ENCODE measurements at regions not wholly inside any gene's neighbourhood (a gene's known extent, or its start where the extent isn't known, plus 50 kb on each side); places are given as distances from the start of the nearest gene placed in this dataset.
"Not testable (repeated sequence)": the region's sequence is repeated elsewhere in the genome, so short reads cannot be mapped to it uniquely, and the experiment has no call there.

- no peak for DNase-seq (ENCODE audit: low read depth)
- TF ChIP-seq CTCF (IDR thresholded peaks at IDR 0.05; ENCODE audit: insufficient read depth, low read length), result no peak
- H3K4me3 ChIP-seq (ENCODE audit: low read depth, low read length), result no peak overlapping the region
These were observed 207.5 kb downstream of the EXOC5 start for GRCh38 chr14:57061009-57061711.

DNA sequence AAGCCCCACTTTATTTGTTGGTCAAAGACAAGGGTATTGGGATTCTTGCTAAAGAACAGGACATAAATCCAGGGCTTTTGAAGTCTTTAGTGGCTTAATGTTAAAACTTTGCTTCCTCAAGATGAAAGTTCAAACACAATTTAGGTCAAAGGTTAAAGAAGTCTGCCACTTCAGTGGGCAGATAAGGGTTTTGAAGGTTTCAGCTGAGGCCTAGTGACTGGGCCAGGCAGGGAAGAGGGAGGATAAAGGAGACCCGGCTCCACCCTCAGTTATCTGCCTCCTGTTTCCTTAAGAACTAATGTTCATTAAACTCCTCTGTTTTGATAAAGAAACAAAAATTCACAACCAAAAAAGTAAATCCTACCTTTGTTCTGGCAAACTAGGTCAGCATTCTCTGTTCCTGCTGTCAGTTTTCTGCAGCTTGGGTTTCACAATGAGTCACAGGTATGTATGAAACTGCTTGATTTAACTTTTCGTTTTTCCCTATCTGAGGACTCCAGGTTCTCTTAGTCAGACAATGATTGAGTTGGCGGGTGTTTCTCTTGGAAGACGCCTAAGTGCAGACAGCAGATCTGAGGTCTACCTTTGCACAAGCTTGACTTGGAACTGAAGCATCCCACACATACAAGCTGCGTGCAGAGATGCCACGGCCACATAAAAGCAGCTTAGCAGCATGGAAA is 208.3 kb downstream of the EXOC5 start:
- no peak overlapping the region for H3K4me3 ChIP-seq (ENCODE audit: low read depth, low read length)
- DNase-seq (ENCODE audit: low read depth), result no peak
- TF ChIP-seq CTCF (IDR thresholded peaks at IDR 0.05; ENCODE audit: insufficient read depth, low read length), result no peak

GRCh38 chr14:57058319-57058718 is 210.4 kb downstream of the EXOC5 start:
- H3K4me3 ChIP-seq (ENCODE audit: low read depth, low read length), result no peak overlapping the region
- no peak for DNase-seq (ENCODE audit: low read depth)
- no peak for TF ChIP-seq CTCF (IDR thresholded peaks at IDR 0.05; ENCODE audit: insufficient read depth, low read length)

GRCh38 chr14:57057803-57058202 is 210.9 kb downstream of the EXOC5 start:
- no peak for TF ChIP-seq CTCF (IDR thresholded peaks at IDR 0.05; ENCODE audit: insufficient read depth, low read length)
- no peak for DNase-seq (ENCODE audit: low read depth)
- H3K4me3 ChIP-seq (ENCODE audit: low read depth, low read length), result no peak overlapping the region

- DNase-seq (ENCODE audit: low read depth); H3K4me3 ChIP-seq (ENCODE audit: low read depth, low read length): not testable (repeated sequence)
These were observed 212.2 kb downstream of the EXOC5 start for GRCh38 chr14:57056522-57056921.

DNA sequence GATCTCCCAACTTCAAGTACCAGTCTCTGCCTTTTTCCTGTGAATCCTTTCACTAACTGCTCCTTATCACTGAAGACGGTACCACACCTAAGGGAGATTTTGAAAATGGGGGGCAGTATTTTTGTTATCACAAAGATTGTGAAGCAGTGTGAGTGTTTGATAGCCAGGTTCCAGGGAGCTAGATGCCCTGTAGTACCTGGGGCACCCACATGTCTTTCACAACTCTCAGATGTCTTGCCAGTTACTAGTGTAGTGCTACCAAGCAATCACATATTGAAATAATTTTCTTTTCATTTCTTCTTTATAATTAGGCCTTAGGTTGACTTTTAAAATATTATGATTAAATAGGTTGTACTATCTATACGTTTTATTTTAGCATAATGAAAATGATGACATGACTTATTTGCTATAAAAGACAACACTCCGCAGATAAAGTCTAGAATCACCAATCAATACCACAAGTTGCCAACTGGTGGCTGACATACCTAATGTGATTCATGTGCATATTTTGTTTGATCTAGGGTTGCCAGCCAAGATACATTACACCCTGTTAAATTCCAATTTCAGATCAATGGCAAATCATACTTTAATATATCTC is 215.9 kb downstream of the EXOC5 start:
- no peak for TF ChIP-seq CTCF (IDR thresholded peaks at IDR 0.05; ENCODE audit: insufficient read depth, low read length)
- DNase-seq (ENCODE audit: low read depth), result no peak
- H3K4me3 ChIP-seq (ENCODE audit: low read depth, low read length), result no peak overlapping the region

DNA sequence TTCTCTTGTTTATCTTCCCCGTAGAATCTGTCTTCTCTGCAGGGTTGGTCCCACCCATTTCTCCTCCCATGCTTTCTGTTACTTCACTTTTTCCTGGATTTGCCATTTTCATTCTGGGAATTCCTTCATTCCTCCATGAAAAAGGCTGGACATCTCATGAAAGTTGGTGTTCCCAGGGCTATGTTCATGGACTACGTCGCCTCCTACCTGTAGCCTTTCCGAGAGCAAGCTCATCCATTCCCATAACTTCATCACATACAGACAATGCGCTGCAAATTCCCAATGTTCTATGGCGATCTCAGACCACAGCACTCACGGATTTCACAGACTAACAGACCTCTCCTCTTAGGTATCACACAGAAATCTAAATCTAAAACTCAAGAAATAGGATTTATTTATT is 217.1 kb downstream of the EXOC5 start:
- no peak for DNase-seq (ENCODE audit: low read depth)
- H3K4me3 ChIP-seq (ENCODE audit: low read depth, low read length), result no peak overlapping the region
- no peak for TF ChIP-seq CTCF (IDR thresholded peaks at IDR 0.05; ENCODE audit: insufficient read depth, low read length)

Data from fibroblast of the aortic adventitia (primary cell).